ENCODE measurements at regions not wholly inside any gene's neighbourhood (a gene's known extent, or its start where the extent isn't known, plus 50 kb on each side); places are given as distances from the start of the nearest gene placed in this dataset.
A peak's percentile ranks its signal among the peaks of the same experiment; 100 is the strongest.
"Not testable (repeated sequence)": the region's sequence is repeated elsewhere in the genome, so short reads cannot be mapped to it uniquely, and the experiment has no call there.

- DNase-seq (ENCODE audit: low read depth): no peak
These were observed 128.5 kb upstream of the POU3F1 start for GRCh38 chr1:38175121-38175520.

- DNase-seq (ENCODE audit: low read depth): no peak
These were observed 127.3 kb upstream of the POU3F1 start for GRCh38 chr1:38173848-38174247.

GRCh38 chr1:38173157-38173831 lies 126.7 kb upstream of the POU3F1 start:
- DNase-seq (ENCODE audit: low read depth): no peak

- no peak for DNase-seq (ENCODE audit: low read depth)
These were observed 122.5 kb upstream of the POU3F1 start for GRCh38 chr1:38169121-38169520.

- DNase-seq (ENCODE audit: low read depth): no peak
These were observed 121.8 kb upstream of the POU3F1 start for GRCh38 chr1:38168365-38168764.

GRCh38 chr1:38166461-38166860 lies 119.9 kb upstream of the POU3F1 start:
- DNase-seq (ENCODE audit: low read depth): no peak

GRCh38 chr1:38153778-38154470 lies 107.3 kb upstream of the POU3F1 start:
- no peak for DNase-seq (ENCODE audit: low read depth)

GRCh38 chr1:38153066-38153777 lies 106.6 kb upstream of the POU3F1 start:
- no peak for DNase-seq (ENCODE audit: low read depth)

GRCh38 chr1:38152351-38153065 lies 105.9 kb upstream of the POU3F1 start:
- no peak for DNase-seq (ENCODE audit: low read depth)

- DNase-seq (ENCODE audit: low read depth): no peak
These were observed 104.8 kb upstream of the POU3F1 start for GRCh38 chr1:38151399-38151798.

GRCh38 chr1:38146079-38146478 lies 99.5 kb upstream of the POU3F1 start:
- DNase-seq (ENCODE audit: low read depth): not testable (repeated sequence)

- DNase-seq (ENCODE audit: low read depth): no peak
These were observed 96.0 kb upstream of the POU3F1 start for GRCh38 chr1:38142606-38143005.

GRCh38 chr1:38141483-38141882 lies 94.9 kb upstream of the POU3F1 start:
- no peak for DNase-seq (ENCODE audit: low read depth)

- DNase-seq (ENCODE audit: low read depth): peak; percentile 58
These were observed 93.3 kb upstream of the POU3F1 start for GRCh38 chr1:38139738-38140487.

- peak; percentile 98 for DNase-seq (ENCODE audit: low read depth)
These were observed 92.1 kb upstream of the POU3F1 start for GRCh38 chr1:38138498-38139233.

GRCh38 chr1:38137164-38137563 lies 90.6 kb upstream of the POU3F1 start:
- DNase-seq (ENCODE audit: low read depth): no peak

GRCh38 chr1:38135625-38136414 lies 89.2 kb upstream of the POU3F1 start:
- DNase-seq (ENCODE audit: low read depth): peak; percentile 4

- peak; percentile 19 for DNase-seq (ENCODE audit: low read depth)
These were observed 87.7 kb upstream of the POU3F1 start for GRCh38 chr1:38134294-38134755.

GRCh38 chr1:38133756-38134155 lies 87.2 kb upstream of the POU3F1 start:
- DNase-seq (ENCODE audit: low read depth): no peak

- no peak for DNase-seq (ENCODE audit: low read depth)
These were observed 86.7 kb upstream of the POU3F1 start for GRCh38 chr1:38133304-38133703.

Data from EH (cell line).